Kidney (tissue), 13 donors: ENCODE measurements at regions not wholly inside any gene's neighbourhood (a gene's known extent, or its start where the extent isn't known, plus 50 kb on each side); places are given as distances from the start of the nearest gene placed in this dataset.

Experiments used
- DNase-seq, 5 donors: peaks; one replicate each; pipeline ENCODE4 v3.0.0-alpha.2; 2013 to 2020
- FAIRE-seq: peaks from 2 replicates; lab custom pipeline; 2012; peaks lifted over from hg19 to GRCh38; lab: Jason Lieb, UNC
- H3K27ac ChIP-seq, 2 donors: one replicate each; pipeline ENCODE4 v1.7.0; 2013; ENCODE audit warnings: low read depth in 2 of 2, low read length in 2 of 2, inconsistent platforms in 1 of 2
- H3K27me3 ChIP-seq: one replicate; pipeline ENCODE4 v1.7.1; 2013; ENCODE audit warnings: low read length, inconsistent platforms; ENCODE audit not compliant: control insufficient read depth, insufficient read depth
- H3K36me3 ChIP-seq, 3 donors: one replicate each; pipeline versions ENCODE4 v1.7.0 to v1.7.1; 2013; ENCODE audit warnings: low read length in 3 of 3, control low read depth in 1 of 3, inconsistent platforms in 1 of 3; ENCODE audit not compliant: insufficient read depth in 3 of 3, control insufficient read depth in 2 of 3
- H3K4me1 ChIP-seq, 3 donors: one replicate each; pipeline versions ENCODE4 v1.7.0 to v1.7.1; 2013; ENCODE audit warnings: low read length in 3 of 3, inconsistent platforms in 1 of 3, low read depth in 1 of 3; ENCODE audit not compliant: control insufficient read depth in 2 of 3, insufficient read depth in 2 of 3
- H3K4me3 ChIP-seq, 3 donors: one replicate each; pipeline versions ENCODE4 v1.7.0 to v1.8.1; 2013; ENCODE audit warnings: low read length in 3 of 3, control low read depth in 1 of 3, inconsistent platforms in 1 of 3
- H3K9ac ChIP-seq, 3 donors: one replicate each; pipeline versions ENCODE4 v1.7.0 to v1.7.1; 2013; ENCODE audit warnings: low read length in 3 of 3, control low read depth in 1 of 3, inconsistent platforms in 1 of 3
- H3K9me3 ChIP-seq, 3 donors: one replicate each; pipeline versions ENCODE4 v1.7.0 to v1.7.1; 2013; ENCODE audit warnings: low read length in 3 of 3, control low read depth in 1 of 3, inconsistent platforms in 1 of 3; ENCODE audit not compliant: control insufficient read depth in 2 of 3, insufficient read depth in 1 of 3
- CTCF ChIP-seq: IDR thresholded peaks from 3 replicates; pipeline ENCODE4 v1.5.1; 2012; ENCODE audit warnings: mild to moderate bottlenecking, moderate library complexity, borderline replicate concordance; ENCODE audit not compliant: insufficient read depth; ENCODE audit errors: extremely low read depth
- intact Hi-C: fragments of 100-400 bp; cut with DNase I; formaldehyde crosslinking; loops from one replicate; pipeline ENCODE4 v1.11.1; 2022
- donor health status: control.
- donor health status: control.
- donor health status: control.
- donor health status: control.
- donor health status: control.
- donor health status: DM: yes; HTN: yes; CAD: no.
- donor health status: Normal renal cell carcinoma (clear cell type).

- H3K36me3 ChIP-seq = no peaks in the 10 kb centered on the region
- H3K9me3 ChIP-seq = no peaks in the 10 kb centered on the region
- FAIRE-seq (no peak), DNase-seq (no peak)
- no peak for TF ChIP-seq CTCF
- H3K4me3 ChIP-seq = no peak overlapping the region
- H3K4me1 ChIP-seq = no peaks in the 10 kb centered on the region
- no peak overlapping the region for H3K9ac ChIP-seq
- no peaks in the 10 kb centered on the region for H3K27me3 ChIP-seq
- H3K27ac ChIP-seq = no peak overlapping the region
- intact Hi-C loops = no loop called here
Observed at GRCh38 chr13:63337921-63338320, 1922.3 kb upstream of the PCDH20 start.

GRCh38 chr13:63337041-63337440 lies 1921.4 kb upstream of the PCDH20 start:
- intact Hi-C loops = no loop called here
- FAIRE-seq (no peak), DNase-seq (no peak)
- H3K9ac ChIP-seq = no peak overlapping the region
- TF ChIP-seq CTCF = no peak
- H3K4me3 ChIP-seq = no peak overlapping the region
- H3K27me3 ChIP-seq = no peaks in the 10 kb centered on the region
- H3K9me3 ChIP-seq = no peaks in the 10 kb centered on the region
- H3K27ac ChIP-seq = no peak overlapping the region
- no peaks in the 10 kb centered on the region for H3K36me3 ChIP-seq
- no peaks in the 10 kb centered on the region for H3K4me1 ChIP-seq

GRCh38 chr13:63336549-63336948 lies 1920.9 kb upstream of the PCDH20 start:
- intact Hi-C loops = no loop called here
- Histone ChIP-seq H3K36me3 (no peaks in the 10 kb centered on the region), H3K9ac (no peak overlapping the region), H3K4me1 (no peaks in the 10 kb centered on the region), H3K27ac (no peak overlapping the region), H3K4me3 (no peak overlapping the region), H3K9me3 (no peaks in the 10 kb centered on the region), H3K27me3 (no peaks in the 10 kb centered on the region)
- no peak for TF ChIP-seq CTCF
- DNase-seq = no peak
- FAIRE-seq = no peak

GRCh38 chr13:63327584-63327983 lies 1911.9 kb upstream of the PCDH20 start:
- FAIRE-seq (no peak), DNase-seq (no peak)
- no peak overlapping the region for H3K27ac ChIP-seq
- no peaks in the 10 kb centered on the region for H3K36me3 ChIP-seq
- no peak for TF ChIP-seq CTCF
- no peak overlapping the region for H3K4me3 ChIP-seq
- no peaks in the 10 kb centered on the region for H3K9me3 ChIP-seq
- H3K9ac ChIP-seq = no peak overlapping the region
- H3K27me3 ChIP-seq = no peaks in the 10 kb centered on the region
- no peaks in the 10 kb centered on the region for H3K4me1 ChIP-seq
- intact Hi-C loops = no loop called here
